SKM-1 treated with dmso at 0.1 percent for 144 hours (cell line): ENCODE measurements at regions not wholly inside any gene's neighbourhood (a gene's known extent, or its start where the extent isn't known, plus 50 kb on each side); places are given as distances from the start of the nearest gene placed in this dataset.

ENCODE experiments used
- DNase-seq: peaks from one replicate; lab custom pipeline; 2025; ENCODE audit not compliant: unreplicated experiment; lab: John Stamatoyannopoulos, UW

DNA sequence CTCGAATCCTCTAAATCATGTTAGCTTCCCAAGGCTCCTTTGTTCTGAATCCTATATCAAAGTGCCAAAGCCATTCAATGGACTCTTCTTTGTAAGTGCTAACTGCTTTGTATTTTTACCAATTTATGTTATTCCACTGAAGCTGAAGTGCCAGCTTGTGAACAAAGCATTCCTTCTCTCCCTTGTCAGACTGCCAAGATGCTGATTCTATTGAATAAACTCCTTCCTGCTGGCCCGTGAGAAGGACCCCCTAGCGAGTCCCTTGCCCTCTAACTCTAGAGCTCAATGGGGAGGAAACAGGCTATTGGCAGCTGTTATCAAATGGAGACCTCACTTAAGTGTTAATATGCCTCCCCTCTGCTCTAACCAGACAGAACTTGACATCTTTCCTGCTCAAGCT lies 1097.9 kb upstream of the CNTNAP5 start:
- DNase-seq = no peak

- DNase-seq = no peak
Observed at GRCh38 chr2:122927710-122928557, 1097.2 kb upstream of the CNTNAP5 start.

- DNase-seq = no peak
Observed at GRCh38 chr2:122929347-122929746, 1095.7 kb upstream of the CNTNAP5 start.

DNA sequence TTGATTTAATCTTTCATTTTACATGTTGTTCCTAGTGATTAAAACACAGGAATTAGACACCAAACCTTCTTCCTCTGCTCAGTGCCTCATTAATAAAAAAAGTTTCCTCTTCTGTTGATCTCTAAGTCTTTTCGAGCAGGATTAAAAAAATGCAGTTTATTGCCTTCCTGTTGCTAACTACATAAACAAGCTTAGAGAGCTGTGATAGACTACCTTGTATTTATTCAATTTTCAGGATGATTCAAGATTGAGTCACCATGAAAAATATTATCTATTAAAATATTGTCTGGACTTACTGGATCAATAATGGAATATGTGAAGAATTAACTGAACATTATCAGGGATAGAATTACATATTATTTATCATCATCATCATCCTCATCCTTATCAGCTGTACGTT lies 1089.6 kb upstream of the CNTNAP5 start:
- no peak for DNase-seq

DNA sequence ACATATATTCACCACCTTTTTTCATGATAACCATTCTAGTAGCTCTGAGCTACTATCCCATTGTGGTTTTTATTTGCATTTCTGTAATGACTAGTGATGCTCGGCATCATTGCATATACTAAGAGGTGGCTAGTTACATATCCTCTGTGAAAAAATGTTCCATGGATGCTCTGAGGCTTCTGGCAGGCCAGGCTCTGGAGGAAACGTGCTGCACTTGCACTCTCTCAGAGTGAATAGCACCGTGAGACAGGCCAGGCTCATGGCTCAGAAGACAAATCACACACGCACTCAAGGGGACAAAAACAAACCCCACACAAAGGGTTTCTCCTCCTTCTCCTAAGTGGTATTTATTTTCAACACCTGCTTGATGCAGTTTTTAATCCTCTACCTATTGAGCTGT lies 1085.3 kb upstream of the CNTNAP5 start:
- DNase-seq = no peak

DNA sequence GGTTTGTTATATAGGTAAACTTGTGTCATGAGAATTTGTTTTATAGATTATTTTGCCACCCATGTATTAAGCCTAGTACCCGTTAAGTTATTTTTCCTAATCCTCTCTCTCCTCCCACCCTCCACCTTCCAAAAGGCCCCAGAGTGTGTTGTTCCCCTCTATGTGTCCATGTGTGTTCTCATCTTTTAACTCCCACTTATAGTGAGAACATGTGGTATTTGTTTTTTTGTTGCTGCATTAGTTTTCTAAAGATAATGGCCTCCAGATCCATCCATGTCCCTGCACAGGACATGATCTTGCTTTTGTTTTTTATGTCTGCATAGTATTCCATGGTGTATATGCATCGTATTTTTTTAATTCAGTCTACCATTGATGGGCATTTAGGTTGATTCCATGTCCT lies 1075.6 kb upstream of the CNTNAP5 start:
- no peak for DNase-seq

DNA sequence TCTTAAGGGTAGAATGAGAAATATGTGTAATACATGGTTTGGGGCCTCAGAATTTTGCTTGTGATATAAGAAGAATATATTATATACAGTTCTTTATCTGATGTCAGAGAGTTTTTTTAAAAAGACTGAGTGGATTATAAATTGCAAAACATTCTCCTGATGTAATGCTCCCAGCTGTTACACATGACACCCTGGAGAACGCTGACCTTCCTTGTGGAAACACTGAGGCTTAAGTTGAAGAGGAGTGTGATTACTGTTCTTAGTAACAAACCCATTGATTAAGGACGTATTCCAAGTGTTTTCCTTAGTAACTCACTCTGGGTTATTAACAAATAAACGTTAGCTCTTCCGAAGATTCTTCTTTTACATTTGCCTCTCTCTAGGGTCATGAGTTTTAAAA lies 1069.3 kb upstream of the CNTNAP5 start:
- no peak for DNase-seq

GRCh38 chr2:122960759-122961641 lies 1064.1 kb upstream of the CNTNAP5 start:
- no peak for DNase-seq

DNA sequence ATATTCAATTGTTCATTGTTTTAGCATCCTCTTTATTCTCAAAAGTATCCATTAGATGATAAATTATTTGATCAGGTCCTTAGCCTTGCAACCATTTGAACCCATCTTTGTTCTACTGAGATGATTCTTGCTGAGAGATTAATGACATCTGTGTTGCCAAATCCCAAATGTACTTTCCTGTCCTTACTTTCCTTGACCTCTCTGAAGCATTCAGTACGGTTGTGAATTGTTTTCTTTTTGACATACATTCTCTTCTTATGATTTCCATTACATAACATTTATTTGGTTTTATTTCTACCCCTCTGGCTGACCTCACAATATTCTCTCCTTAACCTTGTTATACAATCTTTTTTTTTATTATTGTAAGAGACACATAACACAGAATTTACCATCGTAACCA lies 1058.6 kb upstream of the CNTNAP5 start:
- DNase-seq = no peak

DNA sequence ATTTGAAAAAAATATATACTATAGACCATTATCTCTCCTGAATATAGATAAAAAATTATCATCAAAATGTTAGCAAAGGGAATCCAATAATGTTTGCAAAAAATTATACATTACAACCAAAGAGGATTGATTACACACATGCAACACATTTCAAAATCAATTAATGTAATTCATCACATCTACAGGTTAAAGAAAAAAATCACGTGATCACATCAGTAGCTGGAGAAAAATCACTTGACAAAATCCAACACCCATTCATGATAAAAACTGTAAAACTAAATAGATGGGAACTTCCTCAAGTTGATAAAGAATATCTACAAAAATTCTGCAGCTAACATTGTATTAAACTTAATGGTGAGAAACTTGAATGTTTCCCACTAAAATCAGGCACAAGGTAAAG lies 1047.5 kb upstream of the CNTNAP5 start:
- DNase-seq = no peak

GRCh38 chr2:122980671-122981070 lies 1044.4 kb upstream of the CNTNAP5 start:
- peak; percentile 87 for DNase-seq

DNA sequence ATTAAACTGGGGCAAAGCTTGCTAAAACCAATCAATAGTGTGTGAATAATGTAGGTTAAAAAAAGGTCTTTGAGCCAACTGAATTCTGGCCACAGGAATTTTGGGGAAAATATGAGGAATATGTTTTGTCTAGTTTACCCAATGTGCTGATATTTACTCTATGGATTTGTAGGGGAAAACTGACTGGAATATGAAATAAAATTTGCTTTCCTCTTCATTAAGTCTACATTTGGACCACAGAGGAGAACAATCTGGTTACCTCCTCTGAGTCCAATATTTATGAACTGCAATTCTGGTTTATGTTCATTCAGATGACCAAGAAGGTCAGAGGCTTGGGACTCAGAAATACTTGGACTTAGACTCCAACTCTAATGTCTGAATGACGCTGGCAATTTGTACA lies 1042.2 kb upstream of the CNTNAP5 start:
- no peak for DNase-seq

DNA sequence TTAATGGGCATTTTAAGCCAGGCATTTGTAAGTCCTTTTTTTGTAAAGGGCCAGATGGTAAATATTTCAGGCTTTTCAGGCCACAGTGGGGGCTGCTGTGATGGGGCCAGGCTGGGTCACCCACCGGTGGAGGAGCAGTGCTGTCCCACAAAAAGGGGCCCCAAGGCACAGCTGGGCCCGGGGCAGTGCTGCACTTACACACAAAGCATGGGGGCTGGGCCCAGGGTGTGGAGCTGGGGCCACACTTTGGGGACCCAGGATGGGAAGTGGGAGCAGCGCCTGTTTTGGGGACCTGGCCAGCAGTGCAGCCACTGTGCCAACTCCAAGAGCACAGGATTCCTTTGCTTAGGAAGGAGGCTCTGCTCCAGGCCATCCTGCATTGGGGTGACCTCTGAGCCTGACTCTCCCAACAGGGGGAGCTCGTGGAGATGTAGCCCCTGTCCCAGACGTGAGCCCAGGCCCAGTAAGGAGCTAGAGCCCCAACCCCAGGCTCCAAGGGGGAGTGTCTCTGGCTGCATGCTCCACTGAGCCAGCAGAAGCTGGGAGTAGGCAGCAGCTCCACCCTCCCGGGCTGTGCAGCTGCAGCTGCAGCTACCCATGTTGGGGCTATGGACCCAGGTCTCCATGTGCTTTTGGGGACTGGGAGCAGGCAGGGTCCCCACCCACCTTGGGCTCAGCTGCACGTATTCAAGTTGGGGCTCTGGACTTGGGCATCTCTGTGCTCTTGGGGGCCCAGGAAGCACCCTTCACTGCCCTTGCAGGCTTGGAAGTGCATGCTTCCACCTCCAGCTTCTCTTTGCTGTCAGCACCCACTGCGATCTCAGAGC lies 1036.5 kb upstream of the CNTNAP5 start:
- DNase-seq = no peak

DNA sequence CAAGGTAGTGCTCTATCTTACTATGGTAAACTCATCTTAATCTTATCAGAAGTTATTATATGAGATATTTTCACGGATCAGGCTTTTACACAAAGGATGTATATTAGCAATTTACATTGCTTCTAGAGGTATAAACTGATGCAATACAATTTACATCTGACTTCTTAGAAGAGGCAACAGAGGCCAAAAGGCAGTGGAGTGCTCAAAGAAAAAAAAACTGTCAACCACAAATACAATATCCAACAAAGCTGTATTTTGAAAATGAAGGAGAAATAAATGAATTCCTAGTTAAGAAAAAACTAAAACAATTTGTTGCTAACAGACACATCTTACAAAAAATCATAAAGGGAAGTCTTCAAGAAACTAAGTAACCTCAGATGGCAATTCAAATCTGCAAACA lies 1031.5 kb upstream of the CNTNAP5 start:
- DNase-seq = no peak

DNA sequence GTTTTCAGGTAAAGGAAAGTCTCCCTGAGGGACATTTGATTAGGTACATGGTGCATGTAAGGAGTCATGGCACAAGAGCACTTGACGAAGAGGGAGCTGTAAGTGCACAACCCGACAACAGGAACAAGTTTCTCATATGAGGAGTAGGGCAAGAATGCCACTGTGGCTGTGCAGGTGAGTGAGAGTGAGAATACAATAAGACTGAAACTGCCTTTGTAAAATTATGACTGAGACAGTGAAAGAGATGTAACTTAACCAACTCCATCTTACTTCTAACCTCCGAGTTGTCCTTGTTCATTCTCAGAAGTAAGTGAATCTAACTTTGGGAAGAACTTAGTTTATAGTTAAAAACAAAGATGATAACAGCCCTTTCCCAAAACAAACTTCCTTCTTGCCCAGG lies 1025.8 kb upstream of the CNTNAP5 start:
- DNase-seq = no peak

- DNase-seq = no peak
Observed at GRCh38 chr2:122999821-123000220, 1025.3 kb upstream of the CNTNAP5 start.

- DNase-seq = no peak
Observed at GRCh38 chr2:123002660-123003248, 1022.3 kb upstream of the CNTNAP5 start.

GRCh38 chr2:123015186-123015585 lies 1009.9 kb upstream of the CNTNAP5 start:
- DNase-seq = no peak

GRCh38 chr2:123035541-123035940 lies 989.5 kb upstream of the CNTNAP5 start:
- no peak for DNase-seq

DNA sequence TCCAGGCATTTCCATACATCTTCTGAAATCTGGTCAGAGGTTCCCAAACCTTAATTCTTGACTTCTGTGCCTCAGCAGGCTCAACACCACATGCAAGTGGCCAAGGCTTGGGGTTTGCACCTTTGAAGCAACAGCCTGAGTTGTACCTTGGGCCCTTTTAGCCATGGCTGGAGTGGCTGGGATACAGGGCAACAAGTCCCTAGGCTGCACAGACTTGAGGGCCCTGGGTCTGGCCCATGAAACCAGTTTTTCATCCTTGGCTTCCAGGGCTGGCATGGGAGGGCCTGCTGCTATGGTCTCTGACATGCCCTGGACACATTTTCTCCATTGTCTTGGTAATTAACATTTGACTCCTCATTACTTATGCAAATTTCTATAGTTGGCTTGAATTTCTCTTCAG lies 988.8 kb upstream of the CNTNAP5 start:
- DNase-seq = no peak

GRCh38 chr2:123040506-123040905 lies 984.6 kb upstream of the CNTNAP5 start:
- DNase-seq = no peak
